ENCODE measurements at regions not wholly inside any gene's neighbourhood (a gene's known extent, or its start where the extent isn't known, plus 50 kb on each side); places are given as distances from the start of the nearest gene placed in this dataset.

GRCh38 chr6:43836507-43837240 is 66.7 kb downstream of the VEGFA start:
- TF ChIP-seq CTCF (IDR thresholded peaks at IDR 0.05) (no peak), POLR2A (IDR thresholded peaks at IDR 0.05) (no peak)
